DOHH2 (cell line): ENCODE measurements at regions not wholly inside any gene's neighbourhood (a gene's known extent, or its start where the extent isn't known, plus 50 kb on each side); places are given as distances from the start of the nearest gene placed in this dataset.

ENCODE experiments used
- H3F3A ChIP-seq: fragments of 200-600 bp; sonication (generic), shearing (Covaris generic); 2 replicates; pipeline ENCODE4 v1.6.0; 2016; ENCODE audit warnings: antibody characterized with exemption, mild to moderate bottlenecking; ENCODE audit not compliant: control insufficient read depth, insufficient read depth
- H3K27ac ChIP-seq: fragments of 200-600 bp; sonication (generic); 2 replicates; pipeline ENCODE4 v1.5.1; 2014; ENCODE audit warnings: low read depth, mild to moderate bottlenecking, low read length, moderate library complexity
- H3K27me3 ChIP-seq: fragments of 200-600 bp; sonication (generic); 2 replicates; pipeline ENCODE4 v1.6.1; 2014; ENCODE audit warnings: mild to moderate bottlenecking, low read length, mixed read lengths; ENCODE audit not compliant: control insufficient read depth
- H3K36me3 ChIP-seq: fragments of 200-600 bp; sonication (generic); 2 replicates; pipeline ENCODE4 v1.6.1; 2014; ENCODE audit warnings: mild to moderate bottlenecking, low read length, moderate library complexity, mixed read lengths; ENCODE audit not compliant: control insufficient read depth
- H3K4me1 ChIP-seq: fragments of 200-600 bp; sonication (generic); 2 replicates; pipeline ENCODE4 v1.6.1; 2014; ENCODE audit warnings: mild to moderate bottlenecking, low read length, mixed read lengths; ENCODE audit not compliant: control insufficient read depth
- H3K4me2 ChIP-seq: fragments of 200-600 bp; sonication (generic); 2 replicates; pipeline ENCODE4 v1.6.0; 2014; ENCODE audit warnings: mild to moderate bottlenecking, low read length, moderate library complexity
- H3K4me3 ChIP-seq: fragments of 200-600 bp; sonication (generic); 2 replicates; pipeline ENCODE4 v1.5.1; 2014; ENCODE audit warnings: mild to moderate bottlenecking, low read length, mixed read lengths
- H3K79me2 ChIP-seq: fragments of 200-600 bp; sonication (generic); 2 replicates; pipeline ENCODE4 v1.6.1; 2014; ENCODE audit warnings: mild to moderate bottlenecking, low read length, mixed read lengths; ENCODE audit not compliant: control insufficient read depth
- H3K9me2 ChIP-seq: fragments of 200-600 bp; sonication (generic); replicated peaks from 2 replicates; pipeline ENCODE4 v1.6.1; 2014; ENCODE audit warnings: mild to moderate bottlenecking, low read length, mixed read lengths; ENCODE audit not compliant: control insufficient read depth
- H3K9me3 ChIP-seq: fragments of 200-600 bp; sonication (generic); 2 replicates; pipeline ENCODE4 v1.6.1; 2014; ENCODE audit warnings: antibody characterized with exemption, low read length, mixed read lengths; ENCODE audit not compliant: control insufficient read depth, insufficient read depth
- H4K20me1 ChIP-seq: fragments of 200-600 bp; sonication (generic); 2 replicates; pipeline ENCODE4 v1.6.0; 2014; ENCODE audit warnings: low read depth, mild to moderate bottlenecking, antibody characterized with exemption, low read length, moderate library complexity; ENCODE audit not compliant: control insufficient read depth, insufficient read depth
- EZH2phosphoT487 ChIP-seq: fragments of 200-600 bp; sonication (generic); IDR thresholded peaks from 2 replicates; pipeline ENCODE4 v1.6.1; 2017; ENCODE audit warnings: borderline replicate concordance, mild to moderate bottlenecking, antibody characterized with exemption, low read length, moderate library complexity, mixed read lengths
- TF ChIP-seq, protein P1 (sequence below): fragments of 200-600 bp; sonication (generic); IDR thresholded peaks from one replicate; pipeline ENCODE4 v1.5.1; 2014; ENCODE audit warnings: antibody characterized with exemption, mild to moderate bottlenecking, low read depth, low read length; ENCODE audit not compliant: poor library complexity, severe bottlenecking

DNA sequence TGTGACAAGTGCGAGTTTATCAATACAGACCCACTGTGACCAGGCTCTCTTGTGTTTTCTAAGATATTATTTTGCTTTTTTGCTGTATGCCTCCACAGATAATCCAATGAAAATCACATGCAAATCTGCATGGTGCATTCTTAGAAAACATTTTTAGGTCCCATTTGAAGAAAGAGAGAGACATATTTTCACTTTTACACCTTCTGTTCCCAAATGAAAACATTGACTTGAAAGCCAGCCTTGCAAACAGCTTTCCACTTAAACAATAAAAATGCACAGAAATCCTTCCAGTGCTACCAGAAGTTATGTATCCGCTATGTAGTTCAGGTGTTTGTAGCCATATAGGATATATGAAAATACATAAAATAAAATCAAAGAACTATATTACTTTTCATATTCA lies 618.0 kb downstream of the CDH26 start:
- H4K20me1 ChIP-seq: no peaks in the 10 kb centered on the region
- no peaks in the 10 kb centered on the region for H3K36me3 ChIP-seq
- no peak overlapping the region for H3K27ac ChIP-seq
- H3F3A ChIP-seq: no peaks in the 10 kb centered on the region
- no peaks in the 10 kb centered on the region for H3K27me3 ChIP-seq
- H3K4me3 ChIP-seq: no peak overlapping the region
- H3K4me1 ChIP-seq: no peaks in the 10 kb centered on the region
- TF ChIP-seq, protein P1, sequence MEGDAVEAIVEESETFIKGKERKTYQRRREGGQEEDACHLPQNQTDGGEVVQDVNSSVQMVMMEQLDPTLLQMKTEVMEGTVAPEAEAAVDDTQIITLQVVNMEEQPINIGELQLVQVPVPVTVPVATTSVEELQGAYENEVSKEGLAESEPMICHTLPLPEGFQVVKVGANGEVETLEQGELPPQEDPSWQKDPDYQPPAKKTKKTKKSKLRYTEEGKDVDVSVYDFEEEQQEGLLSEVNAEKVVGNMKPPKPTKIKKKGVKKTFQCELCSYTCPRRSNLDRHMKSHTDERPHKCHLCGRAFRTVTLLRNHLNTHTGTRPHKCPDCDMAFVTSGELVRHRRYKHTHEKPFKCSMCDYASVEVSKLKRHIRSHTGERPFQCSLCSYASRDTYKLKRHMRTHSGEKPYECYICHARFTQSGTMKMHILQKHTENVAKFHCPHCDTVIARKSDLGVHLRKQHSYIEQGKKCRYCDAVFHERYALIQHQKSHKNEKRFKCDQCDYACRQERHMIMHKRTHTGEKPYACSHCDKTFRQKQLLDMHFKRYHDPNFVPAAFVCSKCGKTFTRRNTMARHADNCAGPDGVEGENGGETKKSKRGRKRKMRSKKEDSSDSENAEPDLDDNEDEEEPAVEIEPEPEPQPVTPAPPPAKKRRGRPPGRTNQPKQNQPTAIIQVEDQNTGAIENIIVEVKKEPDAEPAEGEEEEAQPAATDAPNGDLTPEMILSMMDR: no peak
- no peak for TF ChIP-seq EZH2phosphoT487
- no peaks in the 10 kb centered on the region; the same call in 1 of the 2 replicates for H3K9me2 ChIP-seq
- no peaks in the 10 kb centered on the region for H3K9me3 ChIP-seq
- no peak overlapping the region for H3K4me2 ChIP-seq
- H3K79me2 ChIP-seq: no peaks in the 10 kb centered on the region

DNA sequence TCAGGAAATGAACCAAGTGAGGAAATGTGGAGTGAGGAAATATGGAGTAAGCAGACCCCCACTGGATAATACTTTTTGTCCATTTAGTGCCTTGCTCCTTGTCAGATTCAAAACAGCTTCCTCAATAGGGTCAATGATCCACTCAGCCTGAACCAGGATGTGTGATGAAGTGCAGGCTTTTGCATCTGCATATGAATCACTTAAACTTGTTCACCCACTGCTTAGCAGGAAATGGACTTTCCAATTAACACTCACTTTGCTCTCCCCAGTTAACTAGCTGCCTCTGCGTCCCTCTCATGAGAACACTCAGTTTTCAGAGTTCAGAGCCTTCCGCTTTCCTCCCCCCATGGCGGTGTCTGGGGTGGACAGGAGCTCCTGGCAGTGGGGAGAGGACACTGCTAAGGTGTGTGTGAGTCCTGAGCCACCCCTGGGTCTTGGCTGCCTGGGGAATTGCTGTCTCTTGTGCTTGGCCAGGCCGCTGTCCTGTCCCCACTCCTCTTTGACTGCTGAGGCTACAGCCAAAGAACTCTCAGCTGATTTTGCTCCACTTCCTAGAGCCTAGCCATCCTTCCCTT lies 621.8 kb downstream of the CDH26 start:
- TF ChIP-seq, protein P1: no peak
- TF ChIP-seq EZH2phosphoT487: no peak
- Histone ChIP-seq H3K36me3 (no peaks in the 10 kb centered on the region), H3K79me2 (no peaks in the 10 kb centered on the region), H3K4me3 (no peak overlapping the region), H3K9me3 (no peaks in the 10 kb centered on the region), H3K9me2 (no peaks in the 10 kb centered on the region; the same call in 1 of the 2 replicates), H3K4me2 (no peak overlapping the region), H3F3A (no peaks in the 10 kb centered on the region), H3K4me1 (no peaks in the 10 kb centered on the region), H4K20me1 (no peaks in the 10 kb centered on the region), H3K27me3 (no peaks in the 10 kb centered on the region), H3K27ac (no peak overlapping the region)

DNA sequence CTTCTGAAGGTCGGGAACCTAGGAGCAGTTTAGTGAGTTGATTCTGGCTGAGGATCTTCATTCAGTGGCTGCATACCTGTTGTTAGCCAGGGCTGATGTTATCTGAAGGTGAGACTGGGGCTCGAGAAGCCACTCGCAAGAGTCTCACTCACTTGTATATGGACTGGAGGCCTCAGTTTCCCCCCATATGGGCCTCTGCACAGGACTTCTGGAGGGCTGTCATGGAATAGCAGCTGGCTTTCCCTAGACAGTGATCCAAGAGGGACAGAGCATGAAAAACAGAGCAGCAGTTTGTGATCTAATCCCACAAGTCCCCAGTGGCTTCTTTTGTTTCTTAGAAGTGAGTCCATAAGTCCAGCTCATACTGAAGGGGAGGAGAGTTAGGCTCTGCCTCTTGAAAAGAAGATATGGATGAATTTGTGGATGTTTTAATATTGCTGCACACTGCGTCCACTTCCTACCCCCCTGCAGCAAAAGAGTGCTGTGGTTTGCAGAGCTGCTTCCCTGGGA lies 623.4 kb downstream of the CDH26 start:
- no peaks in the 10 kb centered on the region for H4K20me1 ChIP-seq
- no peaks in the 10 kb centered on the region for H3K79me2 ChIP-seq
- no peaks in the 10 kb centered on the region for H3F3A ChIP-seq
- H3K4me2 ChIP-seq: no peak overlapping the region
- no peak overlapping the region for H3K4me3 ChIP-seq
- H3K36me3 ChIP-seq: no peaks in the 10 kb centered on the region
- no peak overlapping the region for H3K27ac ChIP-seq
- no peaks in the 10 kb centered on the region for H3K27me3 ChIP-seq
- no peaks in the 10 kb centered on the region for H3K9me2 ChIP-seq
- H3K4me1 ChIP-seq: no peaks in the 10 kb centered on the region
- TF ChIP-seq EZH2phosphoT487: no peak
- TF ChIP-seq, protein P1: no peak
- no peaks in the 10 kb centered on the region for H3K9me3 ChIP-seq
